ENCODE measurements at regions not wholly inside any gene's neighbourhood (a gene's known extent, or its start where the extent isn't known, plus 50 kb on each side); places are given as distances from the start of the nearest gene placed in this dataset.
"Not testable (repeated sequence)": the region's sequence is repeated elsewhere in the genome, so short reads cannot be mapped to it uniquely, and the experiment has no call there.

DNA sequence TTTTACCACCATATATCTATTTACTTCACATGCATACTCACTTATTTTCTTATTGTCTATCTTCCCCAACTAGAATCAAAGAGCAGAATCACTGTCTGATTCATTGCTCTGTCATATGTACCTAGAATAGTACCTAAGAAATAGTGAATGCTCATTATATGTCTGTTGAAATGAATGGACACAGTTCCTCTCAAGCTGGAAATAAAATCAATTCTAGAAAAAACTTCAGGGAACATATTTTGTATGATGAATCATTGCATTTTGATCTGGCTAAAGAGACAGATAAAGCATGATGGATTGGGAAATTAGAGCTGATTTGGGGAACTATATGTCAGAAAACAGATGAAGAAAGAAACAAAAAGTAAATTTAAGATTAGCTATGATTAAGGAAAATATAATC, 623.3 kb downstream of the C12orf50 start:
- H3K9ac ChIP-seq (ENCODE audit: low read length), result no peak overlapping the region
- no peaks in the 10 kb centered on the region for H3K4me1 ChIP-seq (ENCODE audit: control insufficient read depth, insufficient read depth, low read length)
- no peak overlapping the region for H3K4me3 ChIP-seq (ENCODE audit: low read length)
- H3K27ac ChIP-seq (ENCODE audit: low read depth, low read length), result no peak overlapping the region
- H3K36me3 ChIP-seq (ENCODE audit: control insufficient read depth, insufficient read depth, low read length), result no peaks in the 10 kb centered on the region
- H3K27me3 ChIP-seq (ENCODE audit: control insufficient read depth, insufficient read depth, low read length), result no peaks in the 10 kb centered on the region

- H3K36me3 ChIP-seq (ENCODE audit: control insufficient read depth, insufficient read depth, low read length); H3K4me1 ChIP-seq (ENCODE audit: control insufficient read depth, insufficient read depth, low read length); H3K27me3 ChIP-seq (ENCODE audit: control insufficient read depth, insufficient read depth, low read length); H3K27ac ChIP-seq (ENCODE audit: low read depth, low read length); H3K9ac ChIP-seq (ENCODE audit: low read length); H3K4me3 ChIP-seq (ENCODE audit: low read length): not testable (repeated sequence)
Observed at GRCh38 chr12:87394168-87394567, 635.0 kb downstream of the C12orf50 start.

DNA sequence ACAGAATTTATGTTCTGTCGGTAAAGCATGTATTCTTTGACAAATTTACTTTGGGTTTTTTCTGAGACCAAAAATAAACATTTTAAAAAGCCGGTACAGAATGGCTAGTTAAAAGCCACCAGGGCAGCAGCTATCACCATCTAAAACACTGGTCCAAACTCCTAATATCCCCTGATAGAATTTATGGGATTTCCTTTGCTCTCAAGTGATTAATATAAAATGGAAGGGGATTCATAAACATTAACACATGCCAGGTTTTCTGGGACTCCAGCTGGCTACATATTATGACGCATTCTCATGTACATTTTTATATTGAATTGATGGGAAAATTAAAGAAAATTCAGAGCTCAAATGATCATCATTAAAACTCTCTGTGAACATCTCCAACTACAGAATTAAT, 640.8 kb downstream of the C12orf50 start:
- Histone ChIP-seq H3K27me3 (ENCODE audit: control insufficient read depth, insufficient read depth, low read length) (no peaks in the 10 kb centered on the region), H3K9ac (ENCODE audit: low read length) (no peak overlapping the region)

DNA sequence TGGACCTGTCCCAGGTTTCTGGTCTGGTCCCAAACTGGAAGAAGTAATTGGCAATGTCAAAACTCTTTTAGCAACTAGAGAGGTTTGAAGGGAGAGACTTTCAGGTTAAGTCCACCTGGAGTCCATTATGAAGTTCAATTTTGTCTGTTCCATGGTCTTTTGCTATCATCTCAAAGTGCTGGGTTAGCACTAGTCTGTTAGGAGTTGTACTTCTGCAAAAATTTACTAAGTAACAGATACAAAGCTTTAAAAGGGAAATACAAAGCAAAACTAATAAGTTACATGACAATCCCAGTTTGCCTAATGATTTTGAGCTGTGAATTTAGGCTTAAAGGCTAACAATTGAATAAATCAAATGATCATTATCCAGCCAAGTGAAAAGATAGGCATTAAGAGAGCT, 643.9 kb downstream of the C12orf50 start:
- H3K27ac ChIP-seq (ENCODE audit: low read depth, low read length), result no peak overlapping the region
- H3K36me3 ChIP-seq (ENCODE audit: control insufficient read depth, insufficient read depth, low read length), result no peaks in the 10 kb centered on the region
- no peaks in the 10 kb centered on the region for H3K27me3 ChIP-seq (ENCODE audit: control insufficient read depth, insufficient read depth, low read length)
- no peak overlapping the region for H3K9ac ChIP-seq (ENCODE audit: low read length)
- no peak overlapping the region for H3K4me3 ChIP-seq (ENCODE audit: low read length)
- no peaks in the 10 kb centered on the region for H3K4me1 ChIP-seq (ENCODE audit: control insufficient read depth, insufficient read depth, low read length)

More for the DNA sequence above, 640.8 kb downstream of the C12orf50 start:
- H3K36me3 ChIP-seq (ENCODE audit: control insufficient read depth, insufficient read depth, low read length), result no peaks in the 10 kb centered on the region
- H3K4me3 ChIP-seq (ENCODE audit: low read length), result no peak overlapping the region
- H3K27ac ChIP-seq (ENCODE audit: low read depth, low read length), result no peak overlapping the region
- H3K4me1 ChIP-seq (ENCODE audit: control insufficient read depth, insufficient read depth, low read length), result no peaks in the 10 kb centered on the region

GRCh38 chr12:87384226-87384625, 645.0 kb downstream of the C12orf50 start:
- no peaks in the 10 kb centered on the region for H3K27me3 ChIP-seq (ENCODE audit: control insufficient read depth, insufficient read depth, low read length)
- H3K27ac ChIP-seq (ENCODE audit: low read depth, low read length), result no peak overlapping the region
- no peak overlapping the region for H3K9ac ChIP-seq (ENCODE audit: low read length)
- H3K4me1 ChIP-seq (ENCODE audit: control insufficient read depth, insufficient read depth, low read length), result no peaks in the 10 kb centered on the region
- H3K36me3 ChIP-seq (ENCODE audit: control insufficient read depth, insufficient read depth, low read length), result no peaks in the 10 kb centered on the region
- no peak overlapping the region for H3K4me3 ChIP-seq (ENCODE audit: low read length)

- H3K27me3 ChIP-seq (ENCODE audit: control insufficient read depth, insufficient read depth, low read length), result no peaks in the 10 kb centered on the region
- H3K36me3 ChIP-seq (ENCODE audit: control insufficient read depth, insufficient read depth, low read length), result no peaks in the 10 kb centered on the region
Observed at GRCh38 chr12:87383680-87384079, 645.5 kb downstream of the C12orf50 start.

GRCh38 chr12:87382959-87383566, 646.1 kb downstream of the C12orf50 start:
- H3K36me3 ChIP-seq (ENCODE audit: control insufficient read depth, insufficient read depth, low read length), result no peaks in the 10 kb centered on the region
- no peak overlapping the region for H3K4me3 ChIP-seq (ENCODE audit: low read length)
- H3K9ac ChIP-seq (ENCODE audit: low read length), result no peak overlapping the region
- no peaks in the 10 kb centered on the region for H3K4me1 ChIP-seq (ENCODE audit: control insufficient read depth, insufficient read depth, low read length)
- H3K27ac ChIP-seq (ENCODE audit: low read depth, low read length), result no peak overlapping the region
- no peaks in the 10 kb centered on the region for H3K27me3 ChIP-seq (ENCODE audit: control insufficient read depth, insufficient read depth, low read length)

More at GRCh38 chr12:87383680-87384079, 645.5 kb downstream of the C12orf50 start:
- Histone ChIP-seq H3K9ac (ENCODE audit: low read length) (no peak overlapping the region), H3K4me1 (ENCODE audit: control insufficient read depth, insufficient read depth, low read length) (no peaks in the 10 kb centered on the region), H3K4me3 (ENCODE audit: low read length) (no peak overlapping the region), H3K27ac (ENCODE audit: low read depth, low read length) (no peak overlapping the region)

GRCh38 chr12:87382436-87382835, 646.8 kb downstream of the C12orf50 start:
- Histone ChIP-seq H3K4me1 (ENCODE audit: control insufficient read depth, insufficient read depth, low read length) (no peaks in the 10 kb centered on the region), H3K27me3 (ENCODE audit: control insufficient read depth, insufficient read depth, low read length) (no peaks in the 10 kb centered on the region), H3K4me3 (ENCODE audit: low read length) (no peak overlapping the region), H3K27ac (ENCODE audit: low read depth, low read length) (no peak overlapping the region), H3K36me3 (ENCODE audit: control insufficient read depth, insufficient read depth, low read length) (no peaks in the 10 kb centered on the region), H3K9ac (ENCODE audit: low read length) (no peak overlapping the region)

DNA sequence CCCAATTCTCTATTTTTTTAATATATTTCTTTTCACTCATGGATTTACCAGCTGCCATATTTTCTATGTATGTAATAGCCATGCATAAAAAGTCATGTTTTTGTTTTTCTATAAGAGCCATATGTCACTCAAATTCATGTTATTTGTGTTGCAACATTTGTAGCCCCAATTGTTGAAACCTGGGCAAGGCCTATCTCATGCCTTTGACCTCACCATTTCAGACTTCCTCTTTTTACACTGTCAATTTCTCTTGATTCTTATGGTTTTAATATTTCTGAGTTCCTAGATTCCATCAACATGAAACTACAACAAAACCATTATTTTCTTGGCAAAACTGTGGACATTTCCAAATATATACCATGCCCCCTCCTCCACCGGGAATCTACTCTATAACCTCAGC, 647.5 kb downstream of the C12orf50 start:
- H3K27ac ChIP-seq (ENCODE audit: low read depth, low read length), result no peak overlapping the region
- no peak overlapping the region for H3K4me3 ChIP-seq (ENCODE audit: low read length)
- no peaks in the 10 kb centered on the region for H3K27me3 ChIP-seq (ENCODE audit: control insufficient read depth, insufficient read depth, low read length)
- H3K9ac ChIP-seq (ENCODE audit: low read length), result no peak overlapping the region
- no peaks in the 10 kb centered on the region for H3K4me1 ChIP-seq (ENCODE audit: control insufficient read depth, insufficient read depth, low read length)
- H3K36me3 ChIP-seq (ENCODE audit: control insufficient read depth, insufficient read depth, low read length), result no peaks in the 10 kb centered on the region

- no peak overlapping the region for H3K4me3 ChIP-seq (ENCODE audit: low read length)
- no peak overlapping the region for H3K9ac ChIP-seq (ENCODE audit: low read length)
- H3K4me1 ChIP-seq (ENCODE audit: control insufficient read depth, insufficient read depth, low read length), result no peaks in the 10 kb centered on the region
- H3K36me3 ChIP-seq (ENCODE audit: control insufficient read depth, insufficient read depth, low read length), result no peaks in the 10 kb centered on the region
- H3K27me3 ChIP-seq (ENCODE audit: control insufficient read depth, insufficient read depth, low read length), result no peaks in the 10 kb centered on the region
- no peak overlapping the region for H3K27ac ChIP-seq (ENCODE audit: low read depth, low read length)
Observed at GRCh38 chr12:87378526-87378925, 650.7 kb downstream of the C12orf50 start.

GRCh38 chr12:87376722-87377121, 652.5 kb downstream of the C12orf50 start:
- H3K9ac ChIP-seq (ENCODE audit: low read length), result no peak overlapping the region
- H3K27me3 ChIP-seq (ENCODE audit: control insufficient read depth, insufficient read depth, low read length), result no peaks in the 10 kb centered on the region
- H3K4me1 ChIP-seq (ENCODE audit: control insufficient read depth, insufficient read depth, low read length), result no peaks in the 10 kb centered on the region
- H3K36me3 ChIP-seq (ENCODE audit: control insufficient read depth, insufficient read depth, low read length), result no peaks in the 10 kb centered on the region
- H3K4me3 ChIP-seq (ENCODE audit: low read length), result no peak overlapping the region
- no peak overlapping the region for H3K27ac ChIP-seq (ENCODE audit: low read depth, low read length)

DNA sequence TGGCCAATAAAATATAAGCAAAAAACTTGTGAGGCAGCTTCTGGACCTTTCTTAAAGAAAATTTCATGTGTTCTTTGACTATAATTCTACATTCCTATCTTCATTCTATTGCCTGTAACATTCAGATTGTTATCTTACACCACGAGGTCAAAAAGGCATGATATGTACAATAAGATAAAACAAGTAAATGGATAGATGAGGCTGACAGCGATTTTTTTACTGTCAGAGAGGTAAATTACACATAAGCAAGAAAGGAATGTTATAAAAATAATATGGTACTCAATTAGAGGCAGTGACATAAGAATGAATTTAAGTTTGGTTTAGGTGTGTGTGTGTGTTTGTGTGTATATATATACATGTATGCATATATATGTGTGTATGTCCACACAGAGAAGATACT, 660.0 kb downstream of the C12orf50 start:
- Histone ChIP-seq H3K27me3 (ENCODE audit: control insufficient read depth, insufficient read depth, low read length) (no peaks in the 10 kb centered on the region), H3K9ac (ENCODE audit: low read length) (no peak overlapping the region), H3K4me1 (ENCODE audit: control insufficient read depth, insufficient read depth, low read length) (no peaks in the 10 kb centered on the region), H3K36me3 (ENCODE audit: control insufficient read depth, insufficient read depth, low read length) (no peaks in the 10 kb centered on the region), H3K4me3 (ENCODE audit: low read length) (no peak overlapping the region), H3K27ac (ENCODE audit: low read depth, low read length) (no peak overlapping the region)

GRCh38 chr12:87368259-87368658, 660.9 kb downstream of the C12orf50 start:
- H3K4me1 ChIP-seq (ENCODE audit: control insufficient read depth, insufficient read depth, low read length), result no peaks in the 10 kb centered on the region
- no peaks in the 10 kb centered on the region for H3K27me3 ChIP-seq (ENCODE audit: control insufficient read depth, insufficient read depth, low read length)
- no peaks in the 10 kb centered on the region for H3K36me3 ChIP-seq (ENCODE audit: control insufficient read depth, insufficient read depth, low read length)
- H3K4me3 ChIP-seq (ENCODE audit: low read length), result no peak overlapping the region
- H3K9ac ChIP-seq (ENCODE audit: low read length), result no peak overlapping the region
- no peak overlapping the region for H3K27ac ChIP-seq (ENCODE audit: low read depth, low read length)

Data from rectal smooth muscle tissue (tissue), 1 donor.